Cardiac fibroblast (primary cell): ENCODE measurements at regions not wholly inside any gene's neighbourhood (a gene's known extent, or its start where the extent isn't known, plus 50 kb on each side); places are given as distances from the start of the nearest gene placed in this dataset.

Experiments
- DNase-seq, 2 donors: peaks; one replicate each; pipeline versions ENCODE4 v3.0.0 to v3.0.0-alpha.2; 2010; ENCODE audit warnings: low read depth in 2 of 2
- H3K4me3 ChIP-seq, 2 donors: replicated peaks in 1 of 2; 1 replicate in 1 of 2; 2 replicates in 1 of 2; pipeline ENCODE4 v1.5.1; 2011; ENCODE audit warnings: low read depth in 2 of 2, low read length in 2 of 2, mild to moderate bottlenecking in 2 of 2, moderate library complexity in 1 of 2
- TF ChIP-seq, protein P1 (sequence below): IDR thresholded peaks from one replicate; pipeline ENCODE4 v1.5.1; 2011; ENCODE audit warnings: low read depth, mild to moderate bottlenecking, low read length, inconsistent platforms

DNA sequence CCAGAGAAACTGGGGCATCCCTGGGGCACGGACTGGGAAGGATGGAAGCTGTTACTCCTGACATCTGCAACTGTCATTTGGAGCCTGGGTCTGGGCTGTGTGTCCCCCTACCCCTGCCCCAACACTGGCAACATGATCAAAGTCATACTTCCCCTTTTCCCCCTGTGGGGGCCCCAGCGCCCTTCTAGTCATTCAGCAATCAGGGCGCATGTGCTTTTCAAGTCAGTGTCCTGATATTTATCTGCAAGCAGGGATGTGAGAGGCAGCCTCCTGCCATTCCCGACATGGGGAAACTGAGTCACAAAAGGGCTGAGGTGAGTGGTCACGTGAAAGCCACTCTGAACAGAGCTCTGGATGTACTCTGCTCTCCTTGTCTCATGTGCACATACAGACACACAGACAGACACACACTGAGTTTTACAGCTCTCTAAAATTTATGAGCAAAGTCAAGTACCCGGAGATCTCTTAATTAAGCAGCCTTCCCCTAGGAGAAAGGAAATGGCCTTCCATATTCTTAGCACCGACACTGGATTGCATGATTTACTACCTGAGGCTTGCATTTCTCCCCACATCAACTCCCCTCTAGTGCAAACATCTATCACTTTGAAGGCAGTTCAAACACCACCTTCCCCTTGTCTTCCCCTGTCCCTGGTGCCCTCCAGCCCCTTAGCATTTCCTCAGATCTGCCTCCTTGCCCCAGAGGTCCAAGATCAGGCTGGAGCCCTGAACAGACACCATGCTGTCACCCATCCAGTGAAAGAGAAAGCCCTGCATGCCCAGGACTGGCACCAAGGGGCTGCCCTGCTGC, 170.7 kb downstream of the CDC5L start:
- TF ChIP-seq, protein P1, sequence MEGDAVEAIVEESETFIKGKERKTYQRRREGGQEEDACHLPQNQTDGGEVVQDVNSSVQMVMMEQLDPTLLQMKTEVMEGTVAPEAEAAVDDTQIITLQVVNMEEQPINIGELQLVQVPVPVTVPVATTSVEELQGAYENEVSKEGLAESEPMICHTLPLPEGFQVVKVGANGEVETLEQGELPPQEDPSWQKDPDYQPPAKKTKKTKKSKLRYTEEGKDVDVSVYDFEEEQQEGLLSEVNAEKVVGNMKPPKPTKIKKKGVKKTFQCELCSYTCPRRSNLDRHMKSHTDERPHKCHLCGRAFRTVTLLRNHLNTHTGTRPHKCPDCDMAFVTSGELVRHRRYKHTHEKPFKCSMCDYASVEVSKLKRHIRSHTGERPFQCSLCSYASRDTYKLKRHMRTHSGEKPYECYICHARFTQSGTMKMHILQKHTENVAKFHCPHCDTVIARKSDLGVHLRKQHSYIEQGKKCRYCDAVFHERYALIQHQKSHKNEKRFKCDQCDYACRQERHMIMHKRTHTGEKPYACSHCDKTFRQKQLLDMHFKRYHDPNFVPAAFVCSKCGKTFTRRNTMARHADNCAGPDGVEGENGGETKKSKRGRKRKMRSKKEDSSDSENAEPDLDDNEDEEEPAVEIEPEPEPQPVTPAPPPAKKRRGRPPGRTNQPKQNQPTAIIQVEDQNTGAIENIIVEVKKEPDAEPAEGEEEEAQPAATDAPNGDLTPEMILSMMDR = no peak
- DNase-seq = no peak
- H3K4me3 ChIP-seq = no peak overlapping the region

DNA sequence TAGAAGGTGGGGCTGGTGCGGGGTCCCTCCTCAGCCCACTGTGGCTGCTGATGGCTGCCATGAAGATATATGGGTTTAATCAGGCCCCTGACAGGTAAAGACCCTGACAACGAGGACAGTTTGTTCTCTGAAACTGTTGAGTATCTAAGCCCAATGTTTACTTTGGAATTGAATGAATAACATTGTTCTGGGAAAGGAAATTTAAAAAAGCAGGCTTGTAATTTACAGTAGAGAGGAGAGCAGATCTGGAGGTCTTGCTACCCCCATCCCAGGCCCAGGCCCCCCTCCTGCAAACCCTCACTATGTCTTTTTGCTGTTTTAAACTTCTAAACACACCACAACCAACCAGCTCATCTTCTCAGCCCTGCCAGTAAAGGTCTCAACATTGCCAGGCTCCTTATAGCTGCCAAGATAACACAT, 171.3 kb downstream of the CDC5L start:
- H3K4me3 ChIP-seq = no peak overlapping the region
- peak in 1 of 2 donors; percentile 43 for DNase-seq
- TF ChIP-seq, protein P1 = no peak

DNA sequence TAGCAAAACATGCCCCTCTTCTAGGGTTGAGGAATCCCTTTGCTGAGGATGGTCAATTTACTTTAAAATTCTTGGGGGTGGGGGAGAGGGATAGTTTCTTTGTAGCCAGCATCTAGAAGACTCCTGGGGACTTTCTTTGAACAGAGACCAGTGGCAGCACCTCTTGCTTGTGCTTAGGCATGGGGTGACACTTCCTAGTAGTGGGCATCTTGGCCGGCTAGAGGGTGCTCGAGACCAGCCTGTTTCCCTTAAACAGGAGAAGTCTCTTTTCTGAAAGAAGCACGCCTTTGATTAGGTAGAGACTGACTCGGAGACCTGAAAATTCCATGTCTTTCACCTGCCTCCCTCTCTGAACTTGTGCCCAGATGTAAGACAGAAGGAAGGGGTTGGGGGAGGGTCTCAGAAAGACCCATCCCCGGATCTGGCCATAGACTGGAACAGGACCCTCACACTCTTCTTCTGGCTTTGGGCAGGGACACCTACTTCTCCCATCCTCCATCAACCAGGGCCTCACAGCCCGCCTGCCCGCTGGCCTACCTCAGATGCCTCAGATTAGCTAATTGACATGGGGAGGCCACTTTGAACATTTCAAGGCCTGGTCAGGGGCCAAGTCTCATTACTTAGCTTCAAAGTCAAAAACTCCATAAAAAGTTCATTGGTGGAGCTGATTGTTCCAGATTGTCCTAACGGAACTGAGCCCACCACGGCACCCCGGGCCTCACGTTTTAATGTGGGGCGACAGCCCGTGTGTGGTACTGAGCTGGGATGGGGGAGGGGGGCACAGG, 172.2 kb downstream of the CDC5L start:
- TF ChIP-seq, protein P1 = no peak
- H3K4me3 ChIP-seq = no peak overlapping the region

DNA sequence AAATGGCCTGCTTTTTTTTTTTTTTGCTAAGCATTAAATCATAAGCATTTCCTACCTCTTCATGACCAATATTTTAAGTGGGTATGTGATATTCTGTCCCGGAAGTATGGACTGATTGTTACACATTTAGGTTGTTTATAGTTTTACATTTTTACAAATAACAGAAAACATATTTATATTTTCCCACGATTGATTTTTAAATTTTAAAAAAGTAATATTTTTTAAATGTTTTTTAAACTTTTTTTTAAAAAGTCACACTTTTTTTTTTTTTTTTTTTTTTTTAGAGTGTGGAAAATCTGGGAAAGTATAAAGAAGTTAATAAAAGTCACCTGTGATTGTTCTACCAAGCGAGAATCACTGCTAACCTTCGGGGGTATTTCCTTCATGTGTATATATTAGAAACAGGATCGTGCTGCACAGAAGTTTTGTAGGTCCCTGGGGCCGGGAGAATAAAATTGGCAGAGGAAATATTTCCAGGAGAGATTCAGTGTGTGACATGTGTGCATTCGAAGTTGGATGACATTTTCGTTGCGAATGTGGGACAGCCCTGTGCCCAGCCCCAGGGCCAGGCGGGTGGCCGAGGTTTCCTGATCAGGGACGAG, 173.1 kb downstream of the CDC5L start:
- no peak for DNase-seq
- TF ChIP-seq, protein P1 = no peak
- no peak overlapping the region for H3K4me3 ChIP-seq

More for the DNA sequence above, 172.2 kb downstream of the CDC5L start:
- DNase-seq = no peak

DNA sequence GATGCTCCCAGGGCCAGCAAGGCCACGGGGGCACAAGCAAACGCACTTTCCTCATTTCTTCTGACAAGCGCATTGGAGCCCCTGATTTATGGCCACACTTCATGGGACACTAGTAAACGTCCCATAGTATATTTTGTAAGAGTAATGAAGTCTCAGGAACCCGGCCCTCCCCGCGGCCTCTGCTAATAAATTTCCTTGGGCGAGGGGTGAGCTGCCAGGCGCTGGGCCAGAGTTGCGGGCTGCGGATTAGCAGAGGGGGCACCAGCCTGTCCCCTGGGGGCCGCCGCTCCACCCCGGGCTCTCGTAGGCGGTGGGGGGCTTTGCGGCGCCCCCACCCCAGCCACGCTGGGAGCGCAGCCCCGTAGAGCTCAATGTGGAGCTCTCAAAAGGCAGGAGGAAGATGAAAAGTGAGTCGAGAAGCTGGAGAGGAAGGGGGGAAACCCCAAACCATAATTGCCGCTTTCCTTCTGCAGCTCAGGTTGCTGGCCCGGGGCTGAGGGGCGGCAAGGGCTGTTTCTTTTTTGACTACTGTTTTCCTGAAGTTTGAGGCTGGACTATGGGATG, 173.6 kb downstream of the CDC5L start:
- no peak overlapping the region for H3K4me3 ChIP-seq
- TF ChIP-seq, protein P1 = no peak
- DNase-seq = no peak

DNA sequence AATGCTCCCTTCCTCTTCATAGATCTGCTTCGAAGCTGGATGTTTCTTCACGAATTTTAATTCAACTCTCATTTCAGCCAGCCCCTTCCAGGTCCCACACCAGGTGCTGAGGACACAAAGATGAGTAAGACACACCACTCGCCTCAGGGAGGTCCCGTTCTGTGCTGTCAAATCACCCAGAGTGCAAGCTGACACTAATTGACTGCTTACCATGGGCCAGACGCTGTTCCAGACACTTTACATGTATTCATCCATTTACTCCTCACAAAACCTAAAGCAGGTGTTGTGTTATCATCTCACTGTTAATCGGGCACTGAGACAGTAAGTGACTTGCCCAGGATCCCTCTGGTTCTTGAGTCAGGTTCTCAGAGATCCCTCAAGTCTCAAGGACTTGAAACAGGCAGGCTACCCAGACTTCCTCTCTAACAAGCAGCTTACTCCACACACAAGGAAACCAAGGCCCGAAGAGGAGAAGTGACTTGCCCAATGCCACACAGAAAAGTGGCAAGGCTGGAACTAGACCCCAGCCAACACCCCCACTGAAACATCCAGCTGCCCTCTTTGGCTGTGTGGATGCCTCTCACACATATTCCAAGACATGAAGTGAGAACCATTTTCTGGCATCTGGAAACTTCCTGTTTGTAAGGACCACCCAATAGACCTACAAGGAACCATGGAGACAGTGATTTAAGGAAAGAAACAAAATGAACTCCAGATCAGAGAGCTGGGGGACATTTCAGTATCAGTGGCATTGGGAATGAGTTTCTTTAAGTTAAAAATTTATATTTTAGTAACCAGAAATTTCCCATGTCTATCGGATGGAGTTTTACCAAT, 174.5 kb downstream of the CDC5L start:
- no peak overlapping the region for H3K4me3 ChIP-seq
- no peak for DNase-seq
- TF ChIP-seq, protein P1 = no peak
